RPMI8226 (cell line): ENCODE measurements at regions not wholly inside any gene's neighbourhood (a gene's known extent, or its start where the extent isn't known, plus 50 kb on each side); places are given as distances from the start of the nearest gene placed in this dataset.

Source experiments
- DNase-seq: peaks from one replicate; pipeline ENCODE4 v3.0.0-alpha.2; 2015

DNA sequence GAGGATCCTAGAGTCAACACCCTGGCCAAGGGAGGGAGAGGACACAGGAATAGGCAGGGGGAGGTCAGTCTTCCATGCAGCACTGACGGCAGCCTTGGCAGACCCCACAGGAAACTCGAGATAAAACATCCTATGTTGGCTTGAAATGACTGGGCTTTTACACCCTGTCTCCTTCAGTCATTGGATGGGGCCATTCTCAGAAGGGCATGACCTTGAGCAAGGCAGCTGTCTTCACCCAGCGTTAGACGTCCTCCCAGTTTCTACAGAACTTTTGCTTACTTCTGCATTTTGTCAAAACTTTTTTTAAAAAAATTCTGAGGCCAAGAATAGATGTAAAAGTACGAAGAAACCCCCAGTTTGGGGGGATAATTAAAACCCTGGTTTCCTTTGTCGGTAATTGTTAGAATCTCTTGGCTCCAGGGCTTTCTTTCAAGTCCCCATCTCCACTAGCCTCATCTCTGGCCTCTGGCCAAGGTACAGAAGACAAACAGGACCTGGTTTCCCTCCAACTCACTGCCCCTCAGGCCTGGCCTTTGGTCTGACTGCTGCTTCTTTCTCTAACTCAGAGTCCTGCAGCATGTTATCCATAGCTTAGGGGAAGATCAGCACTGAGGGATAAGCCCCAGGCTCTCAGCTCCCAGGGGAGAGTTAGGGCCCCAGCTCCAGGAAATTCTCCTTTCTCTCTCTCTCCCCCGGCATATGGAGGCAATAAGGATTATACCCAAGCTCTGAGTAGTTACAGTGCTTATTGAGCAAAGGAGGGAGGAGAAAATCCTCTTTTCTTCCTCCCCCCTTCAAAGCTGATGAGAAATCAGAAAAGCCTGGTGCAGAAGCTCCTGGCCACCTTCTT lies 51.6 kb upstream of the KCND3 start:
- no peak for DNase-seq

GRCh38 chr1:112043901-112044300 lies 54.4 kb upstream of the KCND3 start:
- DNase-seq = no peak

- DNase-seq = no peak
These were observed 55.3 kb upstream of the KCND3 start for GRCh38 chr1:112044745-112045144.

GRCh38 chr1:112046630-112047029 lies 57.2 kb upstream of the KCND3 start:
- DNase-seq = no peak

- no peak for DNase-seq
These were observed 59.0 kb upstream of the KCND3 start for GRCh38 chr1:112048421-112048820.

DNA sequence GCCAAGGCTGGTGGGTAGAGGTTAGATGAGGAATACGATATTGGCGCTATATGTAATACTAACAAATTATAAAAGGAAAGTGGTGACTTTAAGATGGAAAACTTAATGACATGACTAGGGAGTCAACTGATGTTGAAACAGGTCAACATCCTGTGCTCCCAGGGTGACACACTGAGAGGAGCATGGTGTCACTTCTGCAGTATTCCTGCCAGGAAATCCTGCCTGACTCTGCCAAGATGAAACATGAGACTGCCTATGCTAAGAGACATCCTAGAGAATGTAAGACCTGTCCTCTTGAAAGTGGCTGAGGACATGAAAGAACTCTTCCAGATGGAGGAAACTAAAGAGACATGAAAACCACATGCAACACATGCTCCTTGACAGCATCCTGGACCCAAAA lies 65.0 kb upstream of the KCND3 start:
- DNase-seq = no peak

DNA sequence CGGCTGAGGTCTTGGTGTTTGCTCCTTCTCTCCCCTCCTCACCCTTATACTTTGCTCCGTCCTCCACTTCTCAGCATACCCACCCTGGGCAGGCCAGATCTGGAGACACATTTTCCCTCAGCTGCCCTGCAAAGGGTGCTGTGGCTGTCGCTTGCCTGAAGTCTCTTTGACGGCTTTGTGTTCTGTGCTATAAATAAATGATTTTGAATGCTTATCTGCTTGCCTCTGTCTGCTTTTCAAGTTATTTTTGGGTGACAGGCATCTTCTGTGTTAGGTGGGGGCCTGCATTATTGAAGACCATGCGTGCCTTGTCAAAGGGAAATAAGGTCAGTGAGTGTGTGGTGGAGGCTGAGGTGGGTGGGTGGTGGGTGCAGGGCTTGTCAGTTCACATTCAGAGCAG lies 66.9 kb upstream of the KCND3 start:
- no peak for DNase-seq

- DNase-seq = no peak
These were observed 68.3 kb upstream of the KCND3 start for GRCh38 chr1:112057736-112058135.

DNA sequence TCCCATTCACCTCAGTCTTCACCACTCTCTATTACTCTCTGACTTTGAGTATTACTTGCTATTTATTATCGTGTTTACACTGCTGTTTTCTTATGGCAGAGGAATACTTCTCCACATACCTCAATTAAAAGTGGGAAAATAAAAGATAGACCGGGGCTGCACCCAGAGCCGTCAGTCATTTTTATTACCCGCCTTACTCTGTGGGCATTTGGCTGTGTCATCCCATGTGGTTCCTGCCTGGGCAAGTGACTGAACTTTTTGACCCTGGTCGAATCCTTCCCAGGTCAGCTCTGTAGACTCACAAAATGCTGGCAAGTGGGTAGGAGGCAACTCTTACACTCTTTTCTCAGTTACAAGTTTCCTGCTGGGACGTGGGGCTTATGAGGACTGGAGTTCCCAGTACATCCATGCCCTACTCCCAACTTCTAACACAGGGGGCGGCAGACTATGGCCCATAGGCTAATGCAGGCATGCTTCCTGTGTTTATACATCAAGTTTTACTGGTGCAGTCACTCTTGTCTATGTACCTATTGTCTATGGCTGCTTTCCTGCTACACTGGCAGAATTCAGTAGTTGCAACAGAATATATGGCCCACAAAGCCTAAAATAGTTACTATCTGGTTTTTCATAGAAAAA lies 69.5 kb upstream of the KCND3 start:
- no peak for DNase-seq

DNA sequence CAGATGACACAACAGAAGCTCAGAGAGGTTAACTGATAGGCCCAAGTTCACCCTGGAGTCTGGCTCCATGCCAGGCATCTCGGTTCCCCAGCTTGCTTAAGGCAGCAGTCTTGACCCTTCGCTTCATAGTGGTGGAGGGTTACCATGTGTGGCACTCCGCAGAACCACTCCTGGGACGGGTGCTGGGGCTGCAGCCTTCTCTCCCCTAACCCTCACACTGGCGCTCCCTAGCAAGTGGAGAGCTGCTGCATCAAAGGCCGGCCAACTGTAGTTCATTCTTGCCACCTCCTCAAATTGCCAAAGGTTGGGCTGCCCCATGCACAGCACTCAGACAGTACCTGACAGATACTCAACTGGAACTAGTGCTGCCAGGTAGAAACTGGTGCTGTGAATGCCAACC lies 70.2 kb upstream of the KCND3 start:
- no peak for DNase-seq

- no peak for DNase-seq
These were observed 70.8 kb upstream of the KCND3 start for GRCh38 chr1:112060261-112060660.

DNA sequence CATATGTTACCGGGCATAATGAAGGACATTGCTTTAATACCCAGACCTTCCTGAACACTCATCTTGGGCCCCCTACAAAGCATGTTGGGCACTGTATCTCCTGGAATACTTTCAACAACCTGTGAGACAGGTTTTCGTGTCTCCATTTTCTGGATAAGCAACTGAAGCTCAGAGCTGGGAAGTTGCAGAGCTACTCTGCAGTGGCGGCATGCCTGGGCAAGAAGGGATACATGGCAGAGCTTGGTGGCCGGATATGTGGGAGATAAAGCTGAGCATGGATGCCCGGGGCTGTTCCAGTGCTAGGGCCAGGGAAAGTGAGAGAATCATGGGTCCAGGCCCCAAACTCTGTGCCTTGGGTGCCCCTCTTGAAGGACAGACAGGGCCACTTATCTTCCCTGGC lies 71.6 kb upstream of the KCND3 start:
- no peak for DNase-seq

DNA sequence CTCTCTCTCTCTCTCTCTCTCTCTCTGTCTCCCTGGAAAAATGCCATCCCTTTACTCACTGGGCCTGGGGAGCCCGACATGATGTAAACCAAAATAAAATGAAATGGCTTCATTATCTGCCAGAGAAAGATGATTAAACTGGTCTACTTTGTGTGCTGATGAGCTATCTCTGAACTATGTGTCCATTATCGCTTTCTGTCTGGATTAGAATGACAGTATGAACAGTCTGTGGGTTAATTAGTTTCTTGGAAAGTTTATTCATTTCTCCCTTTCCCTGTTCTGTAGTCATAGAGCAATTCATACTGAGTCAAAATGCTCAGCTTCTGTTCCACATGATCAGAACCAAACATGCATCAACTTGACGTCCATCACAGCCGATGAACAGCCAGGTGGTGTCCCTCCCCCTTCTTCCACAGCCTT lies 72.4 kb upstream of the KCND3 start:
- DNase-seq = no peak

GRCh38 chr1:112063781-112064728 lies 74.6 kb upstream of the KCND3 start:
- DNase-seq = peak; percentile 48

DNA sequence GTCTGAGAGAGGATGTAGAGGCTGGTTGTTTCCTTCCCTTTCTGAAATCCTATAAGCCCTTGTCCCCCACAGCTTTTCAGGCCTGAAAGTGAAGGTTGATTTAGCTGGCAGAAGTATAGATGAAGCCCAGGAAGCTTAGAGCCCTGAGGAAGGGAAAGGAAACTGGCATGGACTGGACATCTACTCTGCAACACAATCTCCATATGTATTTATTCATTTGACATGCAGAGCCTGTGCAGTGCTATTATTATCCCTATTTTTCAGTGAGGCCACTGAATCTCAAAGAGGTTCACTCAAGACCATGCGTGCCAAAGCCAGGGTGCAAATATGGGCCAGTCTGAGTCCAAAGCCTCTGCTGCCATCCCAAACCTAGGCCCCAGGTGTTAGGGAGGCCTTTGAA lies 78.5 kb upstream of the KCND3 start:
- DNase-seq = no peak

GRCh38 chr1:112070677-112071076 lies 81.2 kb upstream of the KCND3 start:
- no peak for DNase-seq

- no peak for DNase-seq
These were observed 85.2 kb upstream of the KCND3 start for GRCh38 chr1:112074711-112075110.

DNA sequence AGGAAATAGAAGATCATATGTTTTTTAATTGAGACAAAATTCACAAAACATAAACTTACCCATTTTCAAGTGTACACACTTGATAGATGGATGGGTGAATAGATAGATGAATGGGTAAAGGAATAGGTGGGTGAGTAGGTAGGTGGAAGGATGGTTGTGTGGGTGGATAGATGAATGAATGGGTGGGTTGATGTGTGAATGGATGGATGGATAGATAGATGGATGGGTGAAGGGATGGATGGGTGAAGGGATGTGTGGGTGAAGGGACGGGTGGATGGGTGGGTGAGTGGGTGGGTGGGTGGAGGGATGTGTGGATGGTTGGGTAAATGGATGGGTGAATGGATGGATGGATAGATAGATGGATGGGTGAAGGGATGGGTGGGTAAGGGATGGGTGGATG lies 86.1 kb upstream of the KCND3 start:
- no peak for DNase-seq

GRCh38 chr1:112079446-112079845 lies 90.0 kb upstream of the KCND3 start:
- no peak for DNase-seq

DNA sequence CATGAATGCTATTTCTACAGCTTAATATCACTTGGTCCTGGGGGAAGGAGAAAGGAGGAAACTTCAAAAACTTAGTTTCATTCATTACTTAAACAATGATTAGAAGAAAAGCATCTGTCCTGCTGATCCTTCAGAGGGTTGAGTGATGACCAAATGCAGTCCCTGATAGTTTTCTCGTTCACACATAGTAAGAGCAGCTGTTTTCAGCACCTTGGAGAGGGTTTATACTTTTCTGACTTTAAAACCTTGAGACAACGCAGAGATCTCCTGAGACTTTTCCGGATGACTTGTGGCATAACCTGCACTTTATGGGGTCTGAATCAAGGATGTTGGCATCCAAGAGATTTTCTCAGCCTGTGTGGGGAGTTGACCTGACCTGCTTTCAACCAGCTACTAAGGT lies 94.0 kb upstream of the KCND3 start:
- DNase-seq = peak; percentile 2

- no peak for DNase-seq
These were observed 103.3 kb upstream of the KCND3 start for GRCh38 chr1:112092656-112093371.

GRCh38 chr1:112093372-112093694 lies 103.9 kb upstream of the KCND3 start:
- DNase-seq = no peak

- DNase-seq = no peak
These were observed 110.5 kb upstream of the KCND3 start for GRCh38 chr1:112099979-112100378.
